ENCODE measurements at regions not wholly inside any gene's neighbourhood (a gene's known extent, or its start where the extent isn't known, plus 50 kb on each side); places are given as distances from the start of the nearest gene placed in this dataset.
"Not testable (repeated sequence)": the region's sequence is repeated elsewhere in the genome, so short reads cannot be mapped to it uniquely, and the experiment has no call there.

- DNase-seq (ENCODE audit: low read depth), result no peak
These were observed 65.7 kb downstream of the SLITRK5 start for GRCh38 chr13:87736849-87737385.

- no peak for DNase-seq (ENCODE audit: low read depth)
These were observed 82.9 kb downstream of the SLITRK5 start for GRCh38 chr13:87754097-87754496.

- DNase-seq (ENCODE audit: low read depth), result no peak
These were observed 98.3 kb downstream of the SLITRK5 start for GRCh38 chr13:87769445-87769844.

GRCh38 chr13:87777387-87777786 is 106.2 kb downstream of the SLITRK5 start:
- no peak for DNase-seq (ENCODE audit: low read depth)

- DNase-seq (ENCODE audit: low read depth), result no peak
These were observed 107.0 kb downstream of the SLITRK5 start for GRCh38 chr13:87778128-87778527.

GRCh38 chr13:87779426-87779825 is 108.3 kb downstream of the SLITRK5 start:
- DNase-seq (ENCODE audit: low read depth), result no peak

- no peak for DNase-seq (ENCODE audit: low read depth)
These were observed 112.2 kb downstream of the SLITRK5 start for GRCh38 chr13:87783366-87783765.

GRCh38 chr13:87788363-87788762 is 117.2 kb downstream of the SLITRK5 start:
- no peak for DNase-seq (ENCODE audit: low read depth)

- DNase-seq (ENCODE audit: low read depth), result no peak
These were observed 121.7 kb downstream of the SLITRK5 start for GRCh38 chr13:87792878-87793277.

GRCh38 chr13:87798536-87798935 is 127.4 kb downstream of the SLITRK5 start:
- DNase-seq (ENCODE audit: low read depth), result no peak

GRCh38 chr13:87810391-87810801 is 139.2 kb downstream of the SLITRK5 start:
- no peak for DNase-seq (ENCODE audit: low read depth)

- no peak for DNase-seq (ENCODE audit: low read depth)
These were observed 139.8 kb downstream of the SLITRK5 start for GRCh38 chr13:87810920-87811344.

GRCh38 chr13:87814403-87814802 is 143.2 kb downstream of the SLITRK5 start:
- DNase-seq (ENCODE audit: low read depth), result no peak

- no peak for DNase-seq (ENCODE audit: low read depth)
These were observed 149.1 kb downstream of the SLITRK5 start for GRCh38 chr13:87820241-87820640.

GRCh38 chr13:87821512-87821911 is 150.3 kb downstream of the SLITRK5 start:
- DNase-seq (ENCODE audit: low read depth), result no peak

- not testable (repeated sequence) for DNase-seq (ENCODE audit: low read depth)
These were observed 155.1 kb downstream of the SLITRK5 start for GRCh38 chr13:87826301-87826700.

- DNase-seq (ENCODE audit: low read depth), result no peak
These were observed 156.3 kb downstream of the SLITRK5 start for GRCh38 chr13:87827479-87827878.

GRCh38 chr13:87837522-87837921 is 166.4 kb downstream of the SLITRK5 start:
- DNase-seq (ENCODE audit: low read depth), result no peak

GRCh38 chr13:87837946-87838345 is 166.8 kb downstream of the SLITRK5 start:
- no peak for DNase-seq (ENCODE audit: low read depth)

GRCh38 chr13:87851410-87851809 is 180.2 kb downstream of the SLITRK5 start:
- no peak for DNase-seq (ENCODE audit: low read depth)

GRCh38 chr13:87855553-87855952 is 184.4 kb downstream of the SLITRK5 start:
- no peak for DNase-seq (ENCODE audit: low read depth)

GRCh38 chr13:87859261-87859660 is 188.1 kb downstream of the SLITRK5 start:
- no peak for DNase-seq (ENCODE audit: low read depth)

GRCh38 chr13:87867426-87867825 is 196.3 kb downstream of the SLITRK5 start:
- no peak for DNase-seq (ENCODE audit: low read depth)

GRCh38 chr13:87868731-87869130 is 197.6 kb downstream of the SLITRK5 start:
- no peak for DNase-seq (ENCODE audit: low read depth)

- DNase-seq (ENCODE audit: low read depth), result no peak
These were observed 201.6 kb downstream of the SLITRK5 start for GRCh38 chr13:87872813-87873212.

All from activated T-helper 1 cell treated with Interleukin-2 at 50 U/mL for 16 hours (primary cell).